Mononuclear cell (primary cell): ENCODE measurements at regions not wholly inside any gene's neighbourhood (a gene's known extent, or its start where the extent isn't known, plus 50 kb on each side); places are given as distances from the start of the nearest gene placed in this dataset.

ENCODE experiments used
- H3K27me3 ChIP-seq: 2 replicates; pipeline ENCODE4 v1.6.0; 2011; ENCODE audit warnings: low read length, control low read depth; ENCODE audit not compliant: insufficient read depth
- H3K4me1 ChIP-seq: 2 replicates; pipeline ENCODE4 v1.5.1; 2011; ENCODE audit warnings: mild to moderate bottlenecking, low read length, control low read depth; ENCODE audit not compliant: insufficient read depth
- H3K4me3 ChIP-seq: 2 replicates; pipeline ENCODE4 v1.5.1; 2011; ENCODE audit warnings: mild to moderate bottlenecking, low read length, moderate library complexity
- H3K9me3 ChIP-seq: 2 replicates; pipeline ENCODE4 v1.5.1; 2011; ENCODE audit warnings: low read depth, mild to moderate bottlenecking, control low read depth, low read length

DNA sequence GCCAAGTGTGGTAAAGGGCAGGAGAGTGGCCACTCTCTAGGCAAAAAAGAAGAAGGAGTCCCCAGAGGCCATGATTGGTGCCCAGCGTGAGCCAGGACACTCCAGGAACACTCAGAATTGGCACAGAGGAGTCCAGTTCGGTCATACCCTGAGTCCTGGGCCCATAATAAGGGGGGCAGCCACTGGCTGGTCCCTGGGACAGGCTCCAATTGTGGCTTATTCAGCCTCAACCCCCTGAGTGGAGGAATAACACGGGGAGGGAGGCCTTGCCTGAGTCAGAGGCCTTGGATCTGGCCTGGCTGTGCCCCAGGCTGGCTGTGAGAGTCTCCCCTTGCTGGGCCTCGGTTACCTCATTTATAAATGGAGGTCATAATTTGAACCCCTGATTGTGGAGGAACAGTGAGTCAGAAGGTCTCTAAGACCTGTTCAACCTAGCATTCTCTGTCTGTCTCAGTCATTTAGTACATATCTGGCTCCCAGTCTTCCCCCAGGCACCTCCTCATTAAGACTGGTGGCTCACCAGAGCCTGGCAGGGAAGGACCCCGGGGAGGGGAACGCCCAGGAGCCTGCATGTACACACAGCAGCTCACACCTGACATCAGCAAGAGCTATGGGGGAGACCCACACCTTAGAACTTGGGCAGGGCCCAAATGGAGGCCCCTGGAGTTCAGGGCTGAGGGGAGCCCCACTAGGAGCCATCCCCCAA lies 95.9 kb upstream of the ATP2B2 start:
- H3K9me3 ChIP-seq, result no peaks in the 10 kb centered on the region
- no peak overlapping the region for H3K4me3 ChIP-seq
- no peaks in the 10 kb centered on the region for H3K27me3 ChIP-seq
- H3K4me1 ChIP-seq, result peaks cover 16% of the 10 kb centered on the region

DNA sequence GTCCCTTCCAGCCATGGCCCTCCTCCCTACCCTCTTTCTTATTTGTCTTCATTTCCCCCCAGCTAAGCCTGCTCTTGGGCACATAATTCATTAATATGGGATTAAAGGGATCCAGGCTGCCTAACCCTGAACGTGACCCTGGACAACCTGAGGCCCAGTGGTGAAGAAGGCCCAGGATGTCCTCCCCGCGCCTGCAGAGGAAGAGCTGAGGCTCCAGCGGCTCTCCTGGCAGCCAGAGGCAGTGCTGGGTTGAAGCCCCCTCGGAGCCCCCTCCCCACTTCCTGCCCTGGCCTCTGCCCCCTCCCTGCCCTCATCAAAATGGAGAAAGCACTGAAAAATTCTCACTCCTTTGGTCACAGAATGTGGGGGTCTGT lies 96.5 kb upstream of the ATP2B2 start:
- no peaks in the 10 kb centered on the region for H3K9me3 ChIP-seq
- H3K4me1 ChIP-seq, result peaks cover 16% of the 10 kb centered on the region
- no peak overlapping the region for H3K4me3 ChIP-seq
- H3K27me3 ChIP-seq, result no peaks in the 10 kb centered on the region

DNA sequence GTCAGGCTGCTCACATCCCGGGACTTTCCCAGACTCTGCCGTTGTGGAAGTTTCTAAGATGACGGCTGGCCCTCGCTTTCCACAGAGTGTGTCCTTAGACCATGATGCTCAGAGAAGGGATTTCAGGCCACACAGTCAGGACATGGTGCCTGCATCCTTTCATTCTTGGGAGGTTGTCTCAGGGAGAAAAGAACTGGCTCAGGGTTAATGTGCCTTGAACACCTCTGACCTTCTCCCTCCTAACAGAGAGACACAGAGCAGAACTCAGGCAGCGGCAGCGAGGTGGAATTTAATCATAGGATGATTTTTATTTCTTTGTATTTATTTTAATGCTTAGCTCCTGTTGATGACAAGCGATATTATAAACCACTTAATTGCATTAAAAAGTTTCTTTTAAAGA lies 96.9 kb upstream of the ATP2B2 start:
- H3K9me3 ChIP-seq, result no peaks in the 10 kb centered on the region
- H3K4me1 ChIP-seq, result peaks cover 16% of the 10 kb centered on the region
- no peak overlapping the region for H3K4me3 ChIP-seq
- no peaks in the 10 kb centered on the region for H3K27me3 ChIP-seq

DNA sequence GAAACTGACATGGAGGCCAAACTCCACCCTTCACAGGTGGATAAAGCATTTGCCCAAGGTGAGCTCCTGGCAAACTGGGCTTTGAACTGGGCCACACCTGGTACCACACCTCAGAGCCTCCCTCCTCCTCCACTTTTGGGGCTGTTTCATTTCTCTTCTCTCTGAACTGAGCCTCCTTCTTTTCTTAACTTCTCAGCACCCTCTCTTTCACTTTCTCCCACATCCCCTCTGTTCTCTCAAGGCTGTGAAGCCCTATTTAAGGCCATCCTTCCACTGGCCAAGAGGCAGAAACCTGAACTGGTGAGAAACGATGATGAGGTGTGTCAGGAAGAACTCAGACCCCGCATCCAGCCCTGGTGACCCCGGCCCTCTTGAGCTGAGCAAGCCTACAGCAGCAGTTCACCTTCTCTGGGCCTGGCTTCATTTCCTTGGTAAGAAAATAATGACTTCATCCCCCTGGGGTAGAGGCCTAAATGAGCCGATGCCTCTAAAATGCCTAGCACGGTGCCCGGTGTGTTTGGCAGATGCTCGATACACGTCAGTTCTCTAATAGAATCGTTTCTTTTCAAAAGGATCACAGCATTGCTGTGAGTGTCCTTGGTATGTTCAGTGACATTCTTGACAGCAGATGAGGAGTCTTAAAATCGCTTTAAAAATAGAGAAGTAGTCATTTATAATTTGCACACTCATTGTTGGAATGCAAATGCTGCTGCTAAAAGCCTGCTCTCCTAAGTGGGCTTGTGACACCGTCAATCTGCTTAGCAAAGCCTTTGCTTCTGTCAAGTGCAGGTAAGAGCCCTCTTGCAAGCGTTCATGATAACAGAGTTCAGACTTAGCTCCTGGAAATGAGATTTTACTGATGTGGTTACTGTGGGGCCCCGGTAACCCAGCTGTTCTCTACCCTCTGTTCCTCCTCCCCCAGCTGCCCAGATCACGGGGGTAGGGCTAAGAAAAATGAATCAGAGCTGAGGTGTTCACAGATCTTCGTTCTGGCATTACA lies 97.7 kb upstream of the ATP2B2 start:
- Histone ChIP-seq H3K4me3 (no peak overlapping the region), H3K4me1 (peaks cover 16% of the 10 kb centered on the region), H3K27me3 (no peaks in the 10 kb centered on the region), H3K9me3 (no peaks in the 10 kb centered on the region)

DNA sequence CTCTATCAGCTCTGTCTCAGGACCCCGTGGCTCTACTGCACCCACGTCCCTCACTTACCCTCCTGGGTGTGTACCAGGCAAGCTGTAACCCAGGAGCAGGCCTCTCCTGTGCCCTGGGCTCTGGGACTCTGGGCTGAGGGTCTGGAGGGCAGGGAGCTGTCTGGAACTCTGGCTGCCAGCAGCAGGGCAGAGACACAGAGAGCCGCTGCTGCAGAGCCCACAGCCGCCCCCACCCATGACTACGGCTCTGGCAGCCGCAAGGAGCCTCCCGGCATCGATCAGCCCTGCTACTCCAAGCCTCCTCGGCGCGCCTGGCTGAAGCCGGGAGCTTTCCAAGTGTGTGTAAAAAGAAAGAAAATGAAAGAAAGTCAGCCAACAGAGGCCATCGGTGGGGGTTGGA lies 103.7 kb upstream of the ATP2B2 start:
- H3K9me3 ChIP-seq, result no peaks in the 10 kb centered on the region
- H3K4me3 ChIP-seq, result no peak overlapping the region
- peaks cover under 1% of the 10 kb centered on the region for H3K4me1 ChIP-seq
- H3K27me3 ChIP-seq, result no peaks in the 10 kb centered on the region

DNA sequence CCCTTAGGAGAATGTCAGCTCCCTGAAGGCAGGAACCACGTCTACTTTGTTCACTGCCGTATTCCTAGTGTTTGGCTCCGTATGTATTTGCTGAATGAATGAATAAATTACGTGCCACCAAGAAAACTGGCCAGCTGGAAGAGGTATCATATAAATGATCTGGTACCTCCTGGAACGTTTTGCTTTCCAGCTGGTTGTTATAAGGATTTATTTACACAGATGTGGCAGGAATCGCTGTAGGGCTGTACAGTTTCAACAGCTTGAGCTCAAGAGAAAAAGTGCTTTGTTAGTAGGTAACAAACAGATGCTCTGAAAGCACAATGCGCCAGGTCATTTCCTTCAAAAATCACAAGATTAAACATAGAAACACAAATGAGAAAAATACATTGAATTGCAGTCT lies 108.8 kb upstream of the ATP2B2 start:
- H3K4me3 ChIP-seq, result no peak overlapping the region
- no peaks in the 10 kb centered on the region for H3K9me3 ChIP-seq

DNA sequence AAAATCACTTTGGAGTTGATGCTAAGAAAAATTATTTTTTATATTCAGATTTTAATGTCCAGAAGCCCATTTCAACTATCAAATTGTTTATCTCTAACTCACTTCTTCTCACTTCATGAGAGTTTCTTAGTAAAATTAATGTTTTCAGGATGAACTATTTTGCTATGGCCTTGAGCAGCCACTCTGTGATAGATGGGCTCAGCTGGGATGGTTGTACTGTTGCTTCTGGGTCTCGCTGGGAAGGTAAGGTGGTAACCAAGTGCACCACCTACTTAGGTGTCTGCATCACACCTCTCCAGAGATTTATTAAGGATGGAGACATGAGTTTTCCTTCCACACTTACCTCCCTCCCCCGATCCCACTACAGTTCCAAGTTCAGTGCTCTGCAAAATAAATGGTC lies 110.3 kb upstream of the ATP2B2 start:
- H3K4me1 ChIP-seq, result no peaks in the 10 kb centered on the region
- H3K27me3 ChIP-seq, result no peaks in the 10 kb centered on the region
- H3K9me3 ChIP-seq, result no peaks in the 10 kb centered on the region
- H3K4me3 ChIP-seq, result no peak overlapping the region

More for the DNA sequence above, 108.8 kb upstream of the ATP2B2 start:
- no peaks in the 10 kb centered on the region for H3K4me1 ChIP-seq
- H3K27me3 ChIP-seq, result no peaks in the 10 kb centered on the region

DNA sequence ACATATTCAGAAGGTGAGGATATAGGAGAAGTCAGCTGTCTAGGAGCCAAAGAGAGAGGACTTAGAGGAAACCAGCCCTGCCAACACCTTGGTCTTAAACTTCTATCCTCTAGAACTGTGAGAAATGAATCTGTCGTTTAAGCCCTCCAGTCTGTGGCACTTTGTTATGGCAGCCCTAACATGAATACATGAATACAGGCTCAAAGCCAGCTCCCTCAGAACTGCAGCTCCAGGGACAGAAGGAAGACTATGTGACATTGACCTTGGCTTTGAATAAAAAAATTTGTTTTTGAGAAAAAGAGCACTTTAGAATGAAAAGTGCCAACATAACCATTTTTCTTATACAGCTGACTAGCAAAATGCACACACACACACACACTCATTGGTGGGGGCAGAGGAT lies 110.9 kb upstream of the ATP2B2 start:
- Histone ChIP-seq H3K27me3 (no peaks in the 10 kb centered on the region), H3K9me3 (no peaks in the 10 kb centered on the region), H3K4me3 (no peak overlapping the region), H3K4me1 (no peaks in the 10 kb centered on the region)

DNA sequence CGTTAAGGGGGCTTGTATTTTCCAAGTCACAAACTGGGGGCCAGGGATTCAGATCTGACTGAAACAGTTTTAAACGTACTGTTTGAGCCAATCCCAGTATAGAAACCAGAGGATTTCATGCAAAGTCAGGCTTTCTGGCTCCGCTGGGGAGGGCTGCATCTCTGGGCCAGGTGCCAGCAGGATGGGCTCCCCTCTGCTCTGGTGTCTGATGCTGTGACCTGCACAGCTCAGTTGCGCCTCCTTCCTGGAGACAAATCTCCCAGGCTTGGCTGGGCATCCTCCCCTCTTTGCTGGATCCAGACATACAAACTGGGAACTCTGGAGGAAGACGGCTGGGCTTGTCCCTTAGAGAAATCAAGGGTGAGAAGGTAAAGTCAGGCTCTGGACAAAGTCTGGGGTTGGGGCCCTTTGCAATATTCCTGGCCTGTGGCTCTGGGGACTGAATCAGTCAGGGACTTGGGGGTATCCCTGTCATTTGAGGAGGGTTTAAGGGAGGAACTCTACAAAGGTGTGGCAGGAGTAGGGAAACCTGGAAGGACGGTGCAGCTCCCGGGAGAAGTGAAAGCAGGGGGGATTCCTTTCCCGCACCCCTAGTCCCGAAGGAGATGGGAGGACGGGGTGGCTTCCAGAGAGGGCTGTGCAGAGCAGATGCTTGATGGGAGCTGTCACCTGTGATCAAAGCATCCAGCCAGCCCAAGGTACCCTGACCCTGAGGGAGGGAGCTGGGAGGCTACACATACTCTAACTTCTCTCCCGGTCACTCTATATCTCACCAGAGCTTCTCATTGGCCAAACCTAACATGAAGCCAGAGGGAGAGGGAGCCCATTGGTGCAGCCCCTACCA lies 114.8 kb upstream of the ATP2B2 start:
- Histone ChIP-seq H3K4me3 (no peak overlapping the region), H3K9me3 (no peaks in the 10 kb centered on the region), H3K27me3 (no peaks in the 10 kb centered on the region), H3K4me1 (no peaks in the 10 kb centered on the region)

DNA sequence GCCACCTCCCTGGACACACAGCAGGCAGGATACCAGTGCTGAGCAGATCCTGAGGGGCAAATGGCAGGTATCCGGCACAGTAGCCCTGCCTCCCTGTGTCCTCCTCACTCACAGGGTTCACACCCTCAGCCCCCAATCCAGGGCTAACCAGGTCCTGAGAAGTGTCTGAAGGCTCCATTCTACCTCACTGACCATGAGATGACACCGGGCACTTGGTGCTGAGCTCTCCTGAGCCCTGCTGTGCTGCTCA lies 115.4 kb upstream of the ATP2B2 start:
- no peaks in the 10 kb centered on the region for H3K4me1 ChIP-seq
- no peaks in the 10 kb centered on the region for H3K9me3 ChIP-seq
- no peaks in the 10 kb centered on the region for H3K27me3 ChIP-seq
- no peak overlapping the region for H3K4me3 ChIP-seq

DNA sequence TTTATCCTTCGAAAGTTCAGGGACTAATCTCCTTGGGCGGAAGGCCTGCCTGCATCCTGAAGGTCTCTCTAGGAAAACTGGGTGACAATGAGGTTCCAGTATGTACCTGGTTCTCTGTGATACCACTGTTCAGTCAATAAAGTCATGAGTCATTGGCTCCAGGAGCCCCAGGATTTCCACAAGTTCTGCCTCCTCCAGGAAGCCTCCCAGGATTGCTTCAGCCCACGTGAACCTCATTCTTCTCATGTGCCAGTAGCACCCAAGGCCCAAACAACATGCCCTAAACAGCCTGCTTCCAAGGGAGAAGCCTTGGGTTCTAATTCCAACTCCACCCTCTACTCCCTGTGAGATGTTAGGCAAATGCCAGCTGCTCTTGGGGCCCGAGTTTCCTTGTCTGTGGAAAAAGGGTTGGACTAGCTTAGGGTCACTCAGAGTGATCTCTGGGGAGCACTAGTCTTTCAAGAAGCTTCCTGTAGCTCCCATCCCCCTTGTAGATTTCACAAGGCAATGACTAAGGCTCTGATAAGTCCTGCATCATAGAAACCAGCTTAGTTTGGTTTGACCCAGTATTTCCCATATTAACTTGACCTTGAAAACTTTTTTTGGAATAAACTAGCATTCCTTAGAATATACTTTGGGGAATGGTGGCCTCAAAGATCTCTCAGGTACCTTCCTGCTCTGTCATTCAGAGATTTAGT lies 118.3 kb upstream of the ATP2B2 start:
- H3K4me3 ChIP-seq, result no peak overlapping the region
- no peaks in the 10 kb centered on the region for H3K4me1 ChIP-seq
- H3K27me3 ChIP-seq, result no peaks in the 10 kb centered on the region
- no peaks in the 10 kb centered on the region for H3K9me3 ChIP-seq

DNA sequence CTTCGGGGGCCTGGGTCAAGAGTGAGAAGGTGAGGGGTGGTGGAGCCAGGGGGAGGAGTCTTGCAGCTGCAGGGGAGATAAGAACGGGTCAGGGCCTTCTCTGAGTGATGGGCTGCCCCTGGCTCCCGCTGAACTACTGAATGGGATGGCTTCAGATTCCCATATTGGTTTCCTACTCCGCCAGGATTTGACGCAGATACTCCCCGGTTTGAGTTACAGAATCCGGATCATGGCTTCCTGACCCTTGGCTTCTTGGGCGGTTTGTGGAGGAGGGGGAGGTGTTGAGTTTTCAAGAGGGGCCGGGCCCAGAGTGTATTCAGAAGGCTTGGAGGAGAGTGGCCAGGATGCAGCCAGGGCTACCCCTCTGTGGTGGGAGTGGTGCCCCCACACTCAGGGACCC lies 119.9 kb upstream of the ATP2B2 start:
- Histone ChIP-seq H3K27me3 (no peaks in the 10 kb centered on the region), H3K4me1 (no peaks in the 10 kb centered on the region), H3K9me3 (no peaks in the 10 kb centered on the region), H3K4me3 (no peak overlapping the region)

DNA sequence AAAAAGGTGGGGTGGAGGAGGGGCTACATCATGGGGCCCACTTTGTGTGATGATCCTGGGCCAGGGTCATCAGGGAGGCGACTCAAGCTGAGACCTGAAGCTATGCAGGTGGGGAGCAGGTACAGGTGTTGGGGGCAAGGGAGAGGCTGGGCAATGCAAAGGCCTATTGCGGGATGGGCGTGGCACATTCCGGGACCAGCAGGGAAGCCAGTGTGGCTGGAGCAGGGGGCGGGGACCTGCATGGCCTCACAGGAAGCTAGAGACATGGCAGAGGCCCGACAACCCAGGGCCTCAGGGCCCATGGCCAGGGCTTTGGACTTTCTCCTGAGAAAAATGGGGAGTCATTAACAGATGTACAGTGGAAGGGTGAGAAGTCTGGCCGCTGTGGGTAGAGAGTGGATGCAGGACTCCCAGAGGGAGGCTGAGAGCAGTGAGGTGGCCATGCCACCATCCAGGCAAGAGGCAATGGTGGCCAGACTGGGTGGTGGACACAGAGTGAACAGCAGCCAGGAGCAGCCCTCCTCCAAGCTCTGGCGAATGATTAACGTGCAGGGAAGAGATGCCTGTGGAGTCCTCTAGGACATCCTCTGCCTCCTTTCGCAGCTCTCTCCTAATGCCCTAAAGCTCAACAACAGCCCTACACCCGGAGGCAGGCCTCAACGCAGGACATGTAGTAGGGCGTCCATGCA lies 122.6 kb upstream of the ATP2B2 start:
- no peaks in the 10 kb centered on the region for H3K27me3 ChIP-seq
- H3K4me1 ChIP-seq, result no peaks in the 10 kb centered on the region
- H3K4me3 ChIP-seq, result no peak overlapping the region
- no peaks in the 10 kb centered on the region for H3K9me3 ChIP-seq

DNA sequence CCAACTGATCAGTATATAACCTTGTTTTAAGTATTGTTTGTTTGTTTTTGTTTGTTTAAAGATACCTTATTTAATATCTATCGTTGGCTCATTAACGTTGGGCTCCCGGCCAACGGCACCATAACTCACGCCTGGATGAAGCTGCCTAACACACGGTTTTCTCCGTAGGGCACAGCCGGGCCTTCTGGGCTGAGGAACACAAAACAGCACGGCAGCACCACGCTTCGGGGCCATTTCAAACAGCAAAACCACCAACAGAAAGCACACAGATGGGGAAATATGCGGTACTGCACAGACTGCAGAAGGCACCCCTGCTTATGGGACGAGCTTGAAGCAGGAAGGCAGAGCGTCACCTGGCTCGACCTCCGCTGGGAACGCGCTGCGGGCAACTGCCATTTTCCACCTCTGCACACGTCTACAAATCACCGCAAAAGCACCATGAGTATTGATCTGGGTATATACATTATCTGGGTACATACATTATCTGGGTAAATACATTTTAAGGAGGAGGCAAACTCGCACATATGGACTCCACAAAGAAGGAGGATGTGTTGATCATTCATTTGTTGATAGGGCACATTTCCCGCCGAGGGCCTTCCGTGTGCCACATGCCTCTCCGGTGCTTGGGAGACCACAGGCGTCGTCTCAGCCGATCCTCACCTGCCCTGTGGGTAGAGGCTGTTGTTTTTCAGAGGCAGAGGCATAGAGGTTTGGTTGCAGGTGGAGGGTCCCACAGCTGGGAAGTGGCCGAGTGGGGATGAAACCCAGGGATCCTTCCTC lies 123.7 kb upstream of the ATP2B2 start:
- H3K4me3 ChIP-seq, result no peak overlapping the region
- no peaks in the 10 kb centered on the region for H3K27me3 ChIP-seq
- H3K4me1 ChIP-seq, result no peaks in the 10 kb centered on the region
- H3K9me3 ChIP-seq, result no peaks in the 10 kb centered on the region
